Gastroesophageal sphincter (tissue), 4 donors: ENCODE measurements at regions not wholly inside any gene's neighbourhood (a gene's known extent, or its start where the extent isn't known, plus 50 kb on each side); places are given as distances from the start of the nearest gene placed in this dataset.
"Not testable (repeated sequence)": the region's sequence is repeated elsewhere in the genome, so short reads cannot be mapped to it uniquely, and the experiment has no call there.

Source experiments
- ATAC-seq: fragments of 150-250 bp; one replicate; pipeline ENCODE4 v1.9.1; 2016; ENCODE audit warnings: mild to moderate bottlenecking, moderate library complexity
- H3K27ac ChIP-seq, 4 donors: fragments of 200-600 bp; sonication (generic) in 3 of 4; 1 replicate in 3 of 4; 2 replicates in 1 of 4; pipeline ENCODE4 v1.5.1; 2016 to 2019
- H3K27me3 ChIP-seq: fragments of 200-600 bp; sonication (generic); one replicate; pipeline ENCODE4 v1.5.1; 2019
- H3K36me3 ChIP-seq, 2 donors: fragments of 200-600 bp; sonication (generic); one replicate each; pipeline ENCODE4 v1.5.1; 2019; ENCODE audit warnings: control low read depth in 1 of 2
- H3K4me1 ChIP-seq, 3 donors: fragments of 200-600 bp; sonication (generic); 1 replicate in 2 of 3; 2 replicates in 1 of 3; pipeline ENCODE4 v1.5.1; 2016 to 2019; ENCODE audit warnings: control low read depth in 2 of 3
- H3K4me3 ChIP-seq, 2 donors: fragments of 200-600 bp; sonication (generic); one replicate each; pipeline ENCODE4 v1.5.1; 2019; ENCODE audit warnings: mild to moderate bottlenecking in 1 of 2, moderate library complexity in 1 of 2
- H3K9me3 ChIP-seq, 3 donors: fragments of 200-600 bp; sonication (generic); one replicate each; pipeline ENCODE4 v1.5.1; 2017 to 2019; ENCODE audit warnings: control low read depth in 2 of 3
- CTCF ChIP-seq, 4 experiments: fragments of 200-600 bp in 2 of 4; fragments of 450-650 bp in 2 of 4; sonication (generic) in 1 of 4; IDR thresholded peaks; one replicate each; pipeline ENCODE4 v1.5.1; 2017 to 2019; ENCODE audit warnings: antibody characterized with exemption in 4 of 4, mild to moderate bottlenecking in 2 of 4, moderate library complexity in 2 of 4
- EP300 ChIP-seq: sonication (generic); formaldehyde crosslinking; IDR thresholded peaks from one replicate; pipeline ENCODE4 v1.6.1; 2017; ENCODE audit warnings: antibody characterized with exemption, mild to moderate bottlenecking
- POLR2A ChIP-seq, 2 donors: fragments of 450-650 bp; IDR thresholded peaks; one replicate each; pipeline ENCODE4 v1.6.1; 2017; ENCODE audit warnings: antibody characterized with exemption in 2 of 2, mild to moderate bottlenecking in 2 of 2, moderate library complexity in 1 of 2
- POLR2AphosphoS5 ChIP-seq: sonication (generic); formaldehyde crosslinking; IDR thresholded peaks from one replicate; pipeline ENCODE4 v1.6.1; 2017; ENCODE audit warnings: antibody characterized with exemption
- WGBS, 2 donors: methylation state at CpG; one replicate each; pipeline ENCODE4 v1.1.5; 2018; ENCODE audit warnings: low coverage in 1 of 2; 5-methylcytosine and 5-hydroxymethylcytosine counted together

GRCh38 chr4:12041828-12042227 lies 613.1 kb upstream of the HS3ST1 start:
- H3K4me1 ChIP-seq: no peaks in the 10 kb centered on the region
- WGBS, 2 donors: 55 to 68% methylated on average over 2 of the region's 2 CpGs
- no peak overlapping the region for H3K4me3 ChIP-seq
- no peak for TF ChIP-seq EP300
- TF ChIP-seq CTCF (IDR thresholded peaks at IDR 0.05): peak in 2 of 4 experiments; percentile 12 to 24
- no peak for TF ChIP-seq POLR2A (IDR thresholded peaks at IDR 0.05)
- no peak for TF ChIP-seq POLR2AphosphoS5
- H3K36me3 ChIP-seq: no peaks in the 10 kb centered on the region
- no peak overlapping the region for H3K27ac ChIP-seq
- ATAC-seq: no peak
- H3K27me3 ChIP-seq: no peaks in the 10 kb centered on the region
- no peaks in the 10 kb centered on the region for H3K9me3 ChIP-seq

GRCh38 chr4:12036450-12036849 lies 607.8 kb upstream of the HS3ST1 start:
- no peaks in the 10 kb centered on the region for H3K36me3 ChIP-seq
- no peak for ATAC-seq
- no peak overlapping the region for H3K4me3 ChIP-seq
- H3K4me1 ChIP-seq: no peaks in the 10 kb centered on the region
- no peak overlapping the region for H3K27ac ChIP-seq
- no peak for TF ChIP-seq POLR2AphosphoS5
- no peaks in the 10 kb centered on the region for H3K27me3 ChIP-seq
- WGBS, 2 donors: 67 to 75% methylated on average over 2 to 3 of the region's 3 CpGs
- H3K9me3 ChIP-seq: no peaks in the 10 kb centered on the region

- no peaks in the 10 kb centered on the region for H3K27me3 ChIP-seq
- H3K4me1 ChIP-seq: no peaks in the 10 kb centered on the region
- 53 to 79% methylated on average over 5 of the region's 5 CpGs for WGBS, 2 donors
- H3K27ac ChIP-seq: no peak overlapping the region
- H3K9me3 ChIP-seq: no peaks in the 10 kb centered on the region
- no peaks in the 10 kb centered on the region for H3K36me3 ChIP-seq
- no peak overlapping the region for H3K4me3 ChIP-seq
- no peak for TF ChIP-seq POLR2AphosphoS5
- no peak for TF ChIP-seq POLR2A (IDR thresholded peaks at IDR 0.05)
- TF ChIP-seq EP300: no peak
- no peak for TF ChIP-seq CTCF (IDR thresholded peaks at IDR 0.05)
- ATAC-seq: no peak
Observed at GRCh38 chr4:12028258-12028657, 599.6 kb upstream of the HS3ST1 start.

GRCh38 chr4:12022409-12022808 lies 593.7 kb upstream of the HS3ST1 start:
- no peak for ATAC-seq
- WGBS, 2 donors: 88 to 90% methylated on average over 2 of the region's 2 CpGs
- TF ChIP-seq EP300: no peak
- TF ChIP-seq POLR2A (IDR thresholded peaks at IDR 0.05): no peak
- no peak for TF ChIP-seq POLR2AphosphoS5
- TF ChIP-seq CTCF (IDR thresholded peaks at IDR 0.05): no peak
- Histone ChIP-seq H3K4me1 (no peaks in the 10 kb centered on the region), H3K36me3 (no peaks in the 10 kb centered on the region), H3K27ac (no peak overlapping the region), H3K27me3 (no peaks in the 10 kb centered on the region), H3K4me3 (no peak overlapping the region), H3K9me3 (peaks cover 0 to 4% (median 0%) of the 10 kb centered on the region in 3 donors)

GRCh38 chr4:12016729-12017128 lies 588.0 kb upstream of the HS3ST1 start:
- H3K4me1 ChIP-seq: no peaks in the 10 kb centered on the region

GRCh38 chr4:12005471-12005870 lies 576.8 kb upstream of the HS3ST1 start:
- TF ChIP-seq POLR2AphosphoS5 (no peak), EP300 (no peak), CTCF (IDR thresholded peaks at IDR 0.05) (no peak), POLR2A (IDR thresholded peaks at IDR 0.05) (no peak)
- no peaks in the 10 kb centered on the region for H3K36me3 ChIP-seq
- H3K27me3 ChIP-seq: no peaks in the 10 kb centered on the region
- H3K4me1 ChIP-seq: no peaks in the 10 kb centered on the region
- H3K4me3 ChIP-seq: no peak overlapping the region
- no peaks in the 10 kb centered on the region for H3K9me3 ChIP-seq
- no peak overlapping the region for H3K27ac ChIP-seq
- no peak for ATAC-seq

More at GRCh38 chr4:12016729-12017128, 588.0 kb upstream of the HS3ST1 start:
- no peak overlapping the region for H3K27ac ChIP-seq
- 100% methylated on average over 1 of the region's 1 CpG; no CpG with 5 or more reads in 1 of the 2 donors for WGBS, 2 donors
- peaks cover 0 to 23% (median 0%) of the 10 kb centered on the region in 3 donors for H3K9me3 ChIP-seq
- ATAC-seq: no peak
- no peaks in the 10 kb centered on the region for H3K36me3 ChIP-seq
- no peak overlapping the region for H3K4me3 ChIP-seq
- H3K27me3 ChIP-seq: no peaks in the 10 kb centered on the region
- no peak for TF ChIP-seq POLR2A (IDR thresholded peaks at IDR 0.05)

- H3K4me1 ChIP-seq, H3K27ac ChIP-seq, H3K36me3 ChIP-seq, ATAC-seq, H3K4me3 ChIP-seq, H3K27me3 ChIP-seq: not testable (repeated sequence)
- peaks cover 0 to 23% (median 2%) of the 10 kb centered on the region in 3 donors for H3K9me3 ChIP-seq
- 80 to 90% methylated on average over 5 of the region's 5 CpGs for whole genome bisulfite sequencing, 2 donors
Observed at GRCh38 chr4:11996581-11996980, 567.9 kb upstream of the HS3ST1 start.
